CD4-positive, alpha-beta T cell (primary cell): ENCODE measurements at regions not wholly inside any gene's neighbourhood (a gene's known extent, or its start where the extent isn't known, plus 50 kb on each side); places are given as distances from the start of the nearest gene placed in this dataset.

ENCODE experiments used
- ATAC-seq: fragments of 200-7000 bp; cut with Tn5 transposase; one replicate; pipeline ENCODE4 v1.10.0; 2022; ENCODE audit warnings: mild to moderate bottlenecking; ENCODE audit not compliant: poor library complexity
- CTCF ChIA-PET: fragments of 350-600 bp; sonication (Branson Sonifier 250); formaldehyde crosslinking; loops from one replicate; lab custom pipeline; 2021; ENCODE audit warnings: antibody characterized with exemption, inconsistent platforms; lab: Charles Lee
- POLR2A ChIA-PET: fragments of 350-600 bp; sonication (Branson Sonifier 250); formaldehyde crosslinking; loops from one replicate; lab custom pipeline; 2021; ENCODE audit warnings: antibody characterized with exemption, inconsistent platforms; lab: Charles Lee
- DNase-seq, 14 experiments: peaks; one replicate each; pipeline ENCODE4 v3.0.0-alpha.2; 2013 to 2020; ENCODE audit warnings: mixed read lengths in 2 of 14
- H3K27ac ChIP-seq, 2 donors: one replicate each; pipeline versions ENCODE4 v1.5.1 to v1.7.0; 2013; ENCODE audit warnings: low read length in 2 of 2, low read depth in 1 of 2, mild to moderate bottlenecking in 1 of 2
- H3K27me3 ChIP-seq, 2 experiments: 1 replicate in 1 of 2; 2 replicates in 1 of 2; pipeline versions ENCODE4 v1.6.1 to v1.7.0; 2013; ENCODE audit warnings: low read length in 2 of 2, control low read depth in 1 of 2, mild to moderate bottlenecking in 1 of 2, moderate library complexity in 1 of 2; ENCODE audit not compliant: insufficient read depth in 2 of 2, control insufficient read depth in 1 of 2
- H3K36me3 ChIP-seq: one replicate; pipeline ENCODE4 v1.6.1; 2013; ENCODE audit warnings: low read length, control low read depth; ENCODE audit not compliant: insufficient read depth
- H3K4me1 ChIP-seq: one replicate; pipeline ENCODE4 v1.6.1; 2013; ENCODE audit warnings: low read length, control low read depth; ENCODE audit not compliant: insufficient read depth
- H3K4me3 ChIP-seq: one replicate; pipeline ENCODE4 v1.5.1; 2013; ENCODE audit warnings: mild to moderate bottlenecking, low read length, moderate library complexity
- H3K9me3 ChIP-seq, 2 experiments: 1 replicate in 1 of 2; 2 replicates in 1 of 2; pipeline versions ENCODE4 v1.6.1 to v1.7.0; 2013; ENCODE audit warnings: low read length in 2 of 2, mild to moderate bottlenecking in 2 of 2, control low read depth in 1 of 2, moderate library complexity in 1 of 2; ENCODE audit not compliant: control insufficient read depth in 1 of 2, insufficient read depth in 1 of 2
- H3K27ac Mint-ChIP-seq: one replicate; pipeline ENCODE4 v1.8.0; 2020; ENCODE audit warnings: mixed read lengths
- H3K27me3 Mint-ChIP-seq: one replicate; pipeline ENCODE4 v1.8.0; 2021; ENCODE audit warnings: mixed read lengths
- H3K36me3 Mint-ChIP-seq: one replicate; pipeline ENCODE4 v1.8.0; 2021; ENCODE audit warnings: low read depth, mixed read lengths
- H3K4me1 Mint-ChIP-seq: one replicate; pipeline ENCODE4 v1.8.0; 2021; ENCODE audit warnings: low read depth, mixed read lengths
- H3K4me3 Mint-ChIP-seq: one replicate; pipeline ENCODE4 v1.8.0; 2020; ENCODE audit warnings: mild to moderate bottlenecking, mixed read lengths
- H3K9me3 Mint-ChIP-seq: one replicate; pipeline ENCODE4 v1.8.0; 2020; ENCODE audit warnings: mixed read lengths
- CTCF ChIP-seq: fragments of 200-600 bp; IDR thresholded peaks from one replicate; pipeline ENCODE4 v1.8.0; 2022; ENCODE audit warnings: antibody characterized with exemption, mild to moderate bottlenecking
- intact Hi-C, 2 experiments: fragments of 100-400 bp; cut with DNase I in 1 of 2; cut with micrococcal nuclease in 1 of 2; formaldehyde crosslinking; loops; one replicate each; pipeline versions ENCODE4 v1.15.1 to v1.9.0; 2023 to 2025; cut with DNase I, micrococcal nuclease

GRCh38 chr6:113607821-113608545 lies 249.2 kb upstream of the MARCKS start:
- ChIA-PET CTCF (no interaction called here), POLR2A (no interaction called here)
- no peaks in the 10 kb centered on the region for H3K27me3 Mint-ChIP-seq

GRCh38 chr6:113610377-113610988 lies 246.7 kb upstream of the MARCKS start:
- Histone ChIP-seq H3K27me3 (no peaks in the 10 kb centered on the region), H3K4me3 (no peak overlapping the region), H3K27ac (no peak overlapping the region), H3K36me3 (no peaks in the 10 kb centered on the region), H3K4me1 (no peaks in the 10 kb centered on the region), H3K9me3 (no peaks in the 10 kb centered on the region)
- ChIA-PET POLR2A (no interaction called here), CTCF (no interaction called here)
- TF ChIP-seq CTCF, result no peak
- H3K4me1 Mint-ChIP-seq, result no peaks in the 10 kb centered on the region
- ATAC-seq (no peak), DNase-seq (no peak)
- H3K27me3 Mint-ChIP-seq, result no peaks in the 10 kb centered on the region
- peaks cover 2% of the 10 kb centered on the region for H3K9me3 Mint-ChIP-seq
- intact Hi-C loops, result no loop called here
- H3K4me3 Mint-ChIP-seq, result no peak overlapping the region
- no peak overlapping the region for H3K27ac Mint-ChIP-seq
- H3K36me3 Mint-ChIP-seq, result no peaks in the 10 kb centered on the region

More at GRCh38 chr6:113607821-113608545, 249.2 kb upstream of the MARCKS start:
- Mint-ChIP-seq H3K4me1 (no peaks in the 10 kb centered on the region), H3K9me3 (no peaks in the 10 kb centered on the region), H3K4me3 (no peak overlapping the region), H3K36me3 (no peaks in the 10 kb centered on the region), H3K27ac (no peak overlapping the region)
- Histone ChIP-seq H3K27ac (no peak overlapping the region), H3K4me1 (no peaks in the 10 kb centered on the region), H3K9me3 (no peaks in the 10 kb centered on the region), H3K36me3 (no peaks in the 10 kb centered on the region), H3K27me3 (no peaks in the 10 kb centered on the region), H3K4me3 (no peak overlapping the region)
- DNase-seq, result no peak
- TF ChIP-seq CTCF, result no peak
- intact Hi-C loops, result no loop called here
- no peak for ATAC-seq

DNA sequence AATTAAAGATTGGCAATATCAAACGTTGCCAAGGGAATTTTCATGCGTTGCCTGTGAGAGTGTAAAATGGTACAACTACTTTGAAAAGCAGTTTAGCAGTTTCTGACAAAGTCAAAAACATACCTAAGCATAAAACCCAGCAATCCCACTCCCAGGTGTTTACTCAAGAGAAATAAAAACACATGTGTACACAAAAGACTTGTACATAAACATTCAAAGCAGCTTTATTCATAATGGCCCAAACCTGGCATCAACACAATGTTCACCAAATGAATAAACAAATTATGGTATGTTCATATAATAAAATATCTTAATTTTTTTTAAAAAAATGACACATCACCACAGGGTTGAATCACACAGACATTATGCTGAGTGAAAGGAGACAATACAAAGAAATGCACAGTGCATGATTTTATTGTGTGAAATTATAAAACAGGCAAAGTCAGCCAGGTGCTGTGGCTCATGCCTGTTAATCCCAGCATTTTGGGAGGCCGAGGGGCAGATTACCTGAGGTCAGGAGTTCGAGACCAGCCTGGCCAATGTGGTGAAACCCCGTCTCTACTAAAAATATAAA lies 240.4 kb upstream of the MARCKS start:
- Histone ChIP-seq H3K27ac (no peak overlapping the region), H3K4me3 (no peak overlapping the region), H3K36me3 (no peaks in the 10 kb centered on the region), H3K27me3 (no peaks in the 10 kb centered on the region), H3K9me3 (no peaks in the 10 kb centered on the region), H3K4me1 (no peaks in the 10 kb centered on the region)
- POLR2A ChIA-PET, result no interaction called here
- ATAC-seq (no peak), DNase-seq (no peak)
- no peak for TF ChIP-seq CTCF
- no peak overlapping the region for H3K4me3 Mint-ChIP-seq
- CTCF ChIA-PET, result no interaction called here
- no peak overlapping the region for H3K27ac Mint-ChIP-seq
- peaks cover 2% of the 10 kb centered on the region for H3K9me3 Mint-ChIP-seq
- H3K4me1 Mint-ChIP-seq, result no peaks in the 10 kb centered on the region
- H3K27me3 Mint-ChIP-seq, result no peaks in the 10 kb centered on the region
- no peaks in the 10 kb centered on the region for H3K36me3 Mint-ChIP-seq
- intact Hi-C loops, result no loop called here
